ENCODE measurements at regions not wholly inside any gene's neighbourhood (a gene's known extent, or its start where the extent isn't known, plus 50 kb on each side); places are given as distances from the start of the nearest gene placed in this dataset.

DNA sequence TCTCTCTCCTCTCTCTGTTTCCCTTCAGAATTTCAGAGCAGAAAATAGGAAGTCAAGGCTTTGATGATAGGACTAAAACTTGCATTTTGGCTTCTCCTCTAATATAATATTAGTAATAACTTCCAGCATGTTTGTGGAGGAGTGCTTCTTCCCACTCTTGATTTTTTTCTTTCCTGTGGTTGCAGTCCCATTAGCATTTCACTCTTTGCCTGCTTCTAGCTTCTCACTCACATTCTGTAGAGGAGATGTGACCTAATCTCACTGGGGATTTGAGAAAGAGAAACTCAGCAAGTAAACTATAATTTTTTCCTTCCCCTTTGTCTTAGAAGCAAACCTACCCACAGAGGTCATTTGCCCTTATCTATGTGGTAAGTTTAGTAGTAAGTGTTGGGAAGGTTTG lies 169.4 kb upstream of the HTR2A start:
- DNase-seq (ENCODE audit: low read depth, low spot score), result no peak
- no peaks in the 10 kb centered on the region for H3K4me1 ChIP-seq (ENCODE audit: control insufficient read depth, extremely low read depth, insufficient read depth, low read length)
- BruUV-seq (replicated peaks), result no TSS peak
- no peak for FAIRE-seq
- dilution Hi-C loops (cut with MboI; ENCODE audit: extremely low pct_ligation_motif_present, low sequenced_read_pairs) (no loop called here), intact Hi-C loops (cut with micrococcal nuclease) (no loop called here)
- no peaks in the 10 kb centered on the region for H3K79me2 ChIP-seq (ENCODE audit: control insufficient read depth, insufficient read depth, low read length)
- no peak overlapping the region for H2AFZ ChIP-seq (ENCODE audit: low read depth, low read length)
- TF ChIP-seq POLR2A (IDR thresholded peaks at IDR 0.05; ENCODE audit: low read depth, low read length) (no peak), POLR2AphosphoS5 (IDR thresholded peaks at IDR 0.05; ENCODE audit: insufficient read depth, low read depth, low read length) (no peak), EZH2 (IDR thresholded peaks at IDR 0.05; ENCODE audit: borderline replicate concordance, low read depth, low read length, severe bottlenecking) (no peak), GATA2 (IDR thresholded peaks at IDR 0.05; ENCODE audit: insufficient read depth, insufficient read length, low read depth, low read length) (no peak)
- TF ChIP-seq, protein P1, sequence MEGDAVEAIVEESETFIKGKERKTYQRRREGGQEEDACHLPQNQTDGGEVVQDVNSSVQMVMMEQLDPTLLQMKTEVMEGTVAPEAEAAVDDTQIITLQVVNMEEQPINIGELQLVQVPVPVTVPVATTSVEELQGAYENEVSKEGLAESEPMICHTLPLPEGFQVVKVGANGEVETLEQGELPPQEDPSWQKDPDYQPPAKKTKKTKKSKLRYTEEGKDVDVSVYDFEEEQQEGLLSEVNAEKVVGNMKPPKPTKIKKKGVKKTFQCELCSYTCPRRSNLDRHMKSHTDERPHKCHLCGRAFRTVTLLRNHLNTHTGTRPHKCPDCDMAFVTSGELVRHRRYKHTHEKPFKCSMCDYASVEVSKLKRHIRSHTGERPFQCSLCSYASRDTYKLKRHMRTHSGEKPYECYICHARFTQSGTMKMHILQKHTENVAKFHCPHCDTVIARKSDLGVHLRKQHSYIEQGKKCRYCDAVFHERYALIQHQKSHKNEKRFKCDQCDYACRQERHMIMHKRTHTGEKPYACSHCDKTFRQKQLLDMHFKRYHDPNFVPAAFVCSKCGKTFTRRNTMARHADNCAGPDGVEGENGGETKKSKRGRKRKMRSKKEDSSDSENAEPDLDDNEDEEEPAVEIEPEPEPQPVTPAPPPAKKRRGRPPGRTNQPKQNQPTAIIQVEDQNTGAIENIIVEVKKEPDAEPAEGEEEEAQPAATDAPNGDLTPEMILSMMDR (IDR thresholded peaks at IDR 0.05; ENCODE audit: extremely low read depth in 1 of 2, insufficient read depth in 1 of 2, low read depth in 1 of 2, low read length in 2 of 2), result no peak
- no peaks in the 10 kb centered on the region for H4K20me1 ChIP-seq (replicated peaks; ENCODE audit: control insufficient read depth, extremely low read depth, insufficient read depth, low read length)
- no peak overlapping the region for H3K4me3 ChIP-seq (replicated peaks in 1 of 3; ENCODE audit: insufficient read depth in 1 of 3, low read depth in 1 of 3, low read length in 3 of 3)
- POLR2A ChIA-PET, result no interaction called here
- H3K36me3 ChIP-seq (ENCODE audit: control insufficient read depth in 2 of 2, extremely low read depth in 1 of 2, insufficient read depth in 2 of 2, low read length in 2 of 2), result no peaks in the 10 kb centered on the region
- H3K9me1 ChIP-seq (replicated peaks; ENCODE audit: control insufficient read depth, extremely low read depth, insufficient read depth, low read length), result no peaks in the 10 kb centered on the region
- CTCF ChIA-PET, result no interaction called here
- H3K27ac ChIP-seq (ENCODE audit: insufficient read depth, low read depth, low read length), result no peak overlapping the region
- H3K27me3 ChIP-seq (ENCODE audit: control insufficient read depth in 2 of 2, insufficient read depth in 2 of 2, low read length in 2 of 2), result no peaks in the 10 kb centered on the region
- no peaks in the 10 kb centered on the region for H3K9me3 ChIP-seq (replicated peaks; ENCODE audit: control insufficient read depth, insufficient read depth, low read length)
- no peak overlapping the region for H3K4me2 ChIP-seq (ENCODE audit: insufficient read depth, low read length)
- H3K9ac ChIP-seq (replicated peaks; ENCODE audit: extremely low read depth, insufficient read depth, low read length), result no peak overlapping the region

DNA sequence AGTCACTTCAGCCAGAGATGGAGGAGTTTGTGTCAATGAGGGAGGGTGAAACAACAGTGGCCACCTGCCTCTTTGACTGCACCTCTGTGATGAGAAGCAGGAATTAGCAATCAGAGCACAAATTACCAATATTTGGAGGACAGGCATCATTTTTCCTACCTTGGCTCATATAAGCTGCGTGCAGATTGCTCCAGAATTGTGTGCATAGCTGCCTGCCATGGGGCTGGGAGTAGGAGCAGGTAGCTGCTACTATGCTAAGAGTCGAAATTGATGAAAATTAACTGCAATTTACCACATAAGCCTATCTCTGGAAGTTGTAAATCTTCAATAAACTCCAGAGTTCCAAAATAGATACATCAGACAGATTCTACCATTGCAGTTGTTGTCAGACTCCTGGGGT lies 167.5 kb upstream of the HTR2A start:
- no peaks in the 10 kb centered on the region for H4K20me1 ChIP-seq (replicated peaks; ENCODE audit: control insufficient read depth, extremely low read depth, insufficient read depth, low read length)
- no peaks in the 10 kb centered on the region for H3K79me2 ChIP-seq (ENCODE audit: control insufficient read depth, insufficient read depth, low read length)
- no peaks in the 10 kb centered on the region for H3K36me3 ChIP-seq (ENCODE audit: control insufficient read depth in 2 of 2, extremely low read depth in 1 of 2, insufficient read depth in 2 of 2, low read length in 2 of 2)
- ChIA-PET POLR2A (no interaction called here), CTCF (no interaction called here)
- FAIRE-seq (no peak), DNase-seq (ENCODE audit: low read depth, low spot score) (no peak)
- no peak overlapping the region for H3K9ac ChIP-seq (replicated peaks; ENCODE audit: extremely low read depth, insufficient read depth, low read length)
- H3K4me2 ChIP-seq (ENCODE audit: insufficient read depth, low read length), result no peak overlapping the region
- H2AFZ ChIP-seq (ENCODE audit: low read depth, low read length), result no peak overlapping the region
- H3K27me3 ChIP-seq (ENCODE audit: control insufficient read depth in 2 of 2, insufficient read depth in 2 of 2, low read length in 2 of 2), result no peaks in the 10 kb centered on the region
- no peaks in the 10 kb centered on the region for H3K9me1 ChIP-seq (replicated peaks; ENCODE audit: control insufficient read depth, extremely low read depth, insufficient read depth, low read length)
- H3K4me3 ChIP-seq (replicated peaks in 1 of 3; ENCODE audit: insufficient read depth in 1 of 3, low read depth in 1 of 3, low read length in 3 of 3), result no peak overlapping the region
- intact Hi-C loops (cut with micrococcal nuclease) (no loop called here), dilution Hi-C loops (cut with MboI; ENCODE audit: extremely low pct_ligation_motif_present, low sequenced_read_pairs) (no loop called here)
- H3K27ac ChIP-seq (ENCODE audit: insufficient read depth, low read depth, low read length), result no peak overlapping the region
- no peak for TF ChIP-seq POLR2AphosphoS5 (IDR thresholded peaks at IDR 0.05; ENCODE audit: insufficient read depth, low read depth, low read length)
- TF ChIP-seq JUN (IDR thresholded peaks at IDR 0.05; ENCODE audit: borderline replicate concordance, insufficient read depth, insufficient read length, low read depth), result no peak
- TF ChIP-seq, protein P2, sequence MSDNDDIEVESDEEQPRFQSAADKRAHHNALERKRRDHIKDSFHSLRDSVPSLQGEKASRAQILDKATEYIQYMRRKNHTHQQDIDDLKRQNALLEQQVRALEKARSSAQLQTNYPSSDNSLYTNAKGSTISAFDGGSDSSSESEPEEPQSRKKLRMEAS (IDR thresholded peaks at IDR 0.05; ENCODE audit: insufficient read depth, insufficient read length), result no peak
- TF ChIP-seq EZH2 (IDR thresholded peaks at IDR 0.05; ENCODE audit: borderline replicate concordance, low read depth, low read length, severe bottlenecking), result no peak
- no peak for TF ChIP-seq GATA2 (IDR thresholded peaks at IDR 0.05; ENCODE audit: insufficient read depth, insufficient read length, low read depth, low read length)
- TF ChIP-seq, protein P1 (IDR thresholded peaks at IDR 0.05; ENCODE audit: extremely low read depth in 1 of 2, insufficient read depth in 1 of 2, low read depth in 1 of 2, low read length in 2 of 2), result no peak
- TF ChIP-seq POLR2A (IDR thresholded peaks at IDR 0.05; ENCODE audit: low read depth, low read length), result no peak
- TF ChIP-seq FOS (IDR thresholded peaks at IDR 0.05; ENCODE audit: borderline replicate concordance, insufficient read depth, low read length), result no peak
- no peak for TF ChIP-seq MYC (IDR thresholded peaks at IDR 0.05; ENCODE audit: low read depth, low read length)
- H3K9me3 ChIP-seq (replicated peaks; ENCODE audit: control insufficient read depth, insufficient read depth, low read length), result no peaks in the 10 kb centered on the region
- H3K4me1 ChIP-seq (ENCODE audit: control insufficient read depth, extremely low read depth, insufficient read depth, low read length), result no peaks in the 10 kb centered on the region
- BruUV-seq (replicated peaks), result no TSS peak
